CD4-positive, alpha-beta T cell treated with Interleukin-10 for 1 hour (primary cell): ENCODE measurements at regions not wholly inside any gene's neighbourhood (a gene's known extent, or its start where the extent isn't known, plus 50 kb on each side); places are given as distances from the start of the nearest gene placed in this dataset.

Experiments
- DNase-seq: peaks from one replicate; pipeline ENCODE4 v3.0.0-alpha.2; 2020

DNA sequence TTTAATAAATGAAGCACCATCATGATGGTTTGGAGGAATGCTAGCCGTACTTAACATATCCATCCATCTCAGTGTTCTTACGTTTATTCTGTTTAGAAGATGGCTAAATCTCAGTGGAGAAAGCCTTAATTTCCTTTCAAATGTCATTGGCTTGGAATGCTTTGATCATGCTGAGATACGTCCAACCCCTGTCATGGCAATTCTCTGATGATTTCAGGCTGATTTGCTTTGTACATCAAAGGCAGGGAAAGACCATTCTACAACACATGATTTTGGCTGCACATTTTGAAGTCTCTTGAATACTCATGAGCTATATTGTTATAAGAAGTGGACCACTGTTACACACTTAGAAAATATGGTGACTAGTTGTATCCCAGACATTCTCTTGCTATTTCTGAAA is 1048.4 kb downstream of the MAT2B start:
- no peak for DNase-seq

- DNase-seq = no peak
Measured at GRCh38 chr5:164555809-164556208, 1050.4 kb downstream of the MAT2B start.

- no peak for DNase-seq
Measured at GRCh38 chr5:164560216-164560615, 1054.8 kb downstream of the MAT2B start.

- no peak for DNase-seq
Measured at GRCh38 chr5:164561933-164562872, 1056.8 kb downstream of the MAT2B start.

DNA sequence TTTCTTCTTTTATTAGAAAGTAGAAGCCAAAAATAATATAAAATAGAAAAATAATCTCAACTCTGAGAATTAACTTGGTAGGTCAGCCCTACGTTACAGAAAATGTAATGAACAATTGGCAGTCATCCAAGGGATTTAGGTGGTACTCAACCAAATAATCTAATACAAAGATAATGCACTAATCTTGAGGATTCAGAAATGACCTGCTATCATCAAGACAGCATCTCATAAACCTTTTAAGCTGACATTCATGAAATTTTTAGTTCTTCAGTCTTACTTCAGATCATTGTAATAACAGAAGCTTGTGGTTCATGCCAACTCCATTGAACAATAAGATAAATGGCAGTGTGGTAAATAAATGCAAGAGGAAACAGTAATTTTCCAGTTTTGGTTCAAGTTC is 1058.0 kb downstream of the MAT2B start:
- no peak for DNase-seq

DNA sequence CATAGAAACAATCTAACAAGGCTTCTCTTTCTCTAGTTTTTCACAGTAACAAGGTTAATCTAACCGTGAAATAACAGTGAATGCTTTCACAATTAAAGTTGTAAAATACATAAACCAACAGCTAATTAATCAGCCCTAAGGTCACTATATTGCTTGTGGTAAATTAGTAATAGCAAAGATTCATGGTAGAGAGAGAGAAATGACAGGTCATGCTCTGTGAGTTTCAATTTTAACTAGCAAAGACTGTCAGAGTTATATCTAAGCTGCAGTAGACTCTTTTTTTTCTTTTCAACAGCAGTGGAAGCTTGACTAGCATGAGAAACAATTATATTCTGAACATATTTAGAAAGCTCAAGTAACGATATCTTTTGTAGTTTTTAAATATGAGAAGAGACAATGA is 1068.0 kb downstream of the MAT2B start:
- no peak for DNase-seq

- DNase-seq = no peak
Measured at GRCh38 chr5:164577201-164577600, 1071.8 kb downstream of the MAT2B start.

GRCh38 chr5:164577742-164578141 is 1072.3 kb downstream of the MAT2B start:
- no peak for DNase-seq

DNA sequence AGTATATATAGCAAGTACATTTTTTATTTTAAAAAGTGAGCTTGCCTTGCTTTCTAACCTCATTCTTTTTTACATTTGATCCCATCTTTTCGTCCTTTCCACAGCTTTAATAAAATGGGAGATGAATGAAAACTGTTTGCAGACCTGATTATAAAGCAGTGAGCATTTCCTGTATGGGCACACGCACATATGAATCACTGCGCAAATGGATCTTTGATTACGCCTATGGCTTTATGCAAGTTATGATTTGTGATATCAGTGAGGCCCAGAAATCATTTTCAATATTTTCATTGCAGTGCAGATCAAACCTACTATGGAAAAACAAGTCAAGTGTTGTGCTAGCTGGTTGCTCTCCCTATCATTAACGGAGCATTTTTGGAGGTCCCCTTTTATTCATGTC is 1073.0 kb downstream of the MAT2B start:
- no peak for DNase-seq

DNA sequence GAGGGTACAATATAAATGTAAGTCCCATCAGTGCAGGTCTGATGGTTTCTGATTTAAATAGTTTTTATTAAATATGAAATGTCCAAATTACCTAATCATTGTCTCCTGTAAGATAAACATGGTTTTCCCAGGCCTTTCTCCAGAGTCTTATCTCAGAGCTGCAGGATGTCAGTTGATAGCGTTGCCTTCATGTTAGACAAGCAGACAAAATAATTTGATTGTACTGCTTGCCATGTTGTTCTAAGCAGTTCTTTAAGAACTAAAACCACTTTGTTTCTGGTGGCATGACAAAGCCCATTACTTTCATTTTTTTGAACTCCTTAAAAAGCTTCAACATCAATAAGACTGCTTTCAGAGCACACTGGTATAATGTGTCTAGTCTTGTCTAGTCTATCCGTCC is 1073.5 kb downstream of the MAT2B start:
- DNase-seq = no peak

GRCh38 chr5:164580155-164580554 is 1074.7 kb downstream of the MAT2B start:
- no peak for DNase-seq

DNA sequence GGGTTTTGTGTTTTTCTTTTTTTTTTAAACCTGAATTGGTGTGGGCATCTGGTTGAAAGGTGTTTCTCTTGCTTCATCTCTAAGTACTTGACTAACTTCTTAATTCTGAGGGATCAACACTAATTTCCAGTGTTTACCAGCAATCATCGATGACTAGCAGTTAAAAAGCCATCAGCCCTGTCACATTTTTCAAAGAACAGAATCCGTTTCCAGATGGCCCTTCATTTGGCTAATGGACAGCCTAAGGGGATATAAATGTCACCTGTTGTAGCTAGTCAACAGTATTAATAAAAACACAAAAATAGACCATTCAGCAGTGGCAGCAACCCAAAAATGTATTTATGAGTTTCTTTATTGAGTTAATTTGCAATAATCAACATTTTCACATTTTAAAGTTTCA is 1076.5 kb downstream of the MAT2B start:
- DNase-seq = no peak

DNA sequence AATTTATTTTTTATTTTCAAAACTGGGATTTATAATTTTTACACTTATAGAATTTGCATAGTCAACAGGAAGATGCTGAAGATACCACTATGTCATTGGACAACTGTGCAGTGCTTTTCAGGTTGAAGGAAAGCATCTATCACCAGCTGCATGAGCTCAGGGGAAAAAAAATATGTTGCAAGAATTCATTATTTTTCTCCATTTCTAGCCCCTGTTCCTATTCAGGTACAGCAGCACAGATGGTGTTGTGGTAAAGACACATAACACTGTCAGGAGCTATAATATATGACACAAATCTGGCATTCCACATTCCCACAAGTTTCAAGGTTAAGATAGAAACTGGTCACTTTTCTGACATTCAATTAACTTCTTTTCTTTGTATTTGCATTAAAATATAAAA is 1088.6 kb downstream of the MAT2B start:
- no peak for DNase-seq

DNA sequence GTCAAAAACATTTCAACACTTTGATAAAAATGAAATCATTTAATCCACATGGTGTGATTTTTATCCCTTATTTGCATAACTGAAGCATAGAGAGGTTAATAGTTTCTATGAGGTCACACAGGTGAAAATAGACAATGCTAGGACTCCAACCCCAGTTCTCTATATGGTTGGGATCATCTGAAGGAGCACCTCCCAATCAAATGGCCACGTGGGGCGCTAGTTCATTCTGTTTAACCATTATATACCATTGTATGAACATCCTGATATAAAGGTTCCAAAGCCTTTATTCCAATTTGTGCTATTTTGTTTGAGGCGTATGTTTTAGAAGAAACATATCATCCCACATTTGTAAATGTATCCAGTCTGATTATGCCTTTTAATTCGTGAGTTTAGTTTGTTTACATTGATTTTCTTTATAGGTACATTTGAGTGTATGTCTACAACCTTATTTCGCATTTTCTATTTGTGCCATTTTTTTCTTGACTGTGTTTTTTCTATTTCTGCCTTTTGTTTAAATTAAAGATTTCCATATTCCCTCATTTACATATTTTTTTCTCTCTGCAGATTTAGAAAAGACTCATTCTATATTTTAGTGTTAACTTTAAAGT is 1092.0 kb downstream of the MAT2B start:
- no peak for DNase-seq

- no peak for DNase-seq
Measured at GRCh38 chr5:164600274-164600673, 1094.9 kb downstream of the MAT2B start.

- DNase-seq = no peak
Measured at GRCh38 chr5:164600929-164601535, 1095.6 kb downstream of the MAT2B start.

- DNase-seq = no peak
Measured at GRCh38 chr5:164608507-164608906, 1103.1 kb downstream of the MAT2B start.

GRCh38 chr5:164610374-164610773 is 1105.0 kb downstream of the MAT2B start:
- DNase-seq = no peak

DNA sequence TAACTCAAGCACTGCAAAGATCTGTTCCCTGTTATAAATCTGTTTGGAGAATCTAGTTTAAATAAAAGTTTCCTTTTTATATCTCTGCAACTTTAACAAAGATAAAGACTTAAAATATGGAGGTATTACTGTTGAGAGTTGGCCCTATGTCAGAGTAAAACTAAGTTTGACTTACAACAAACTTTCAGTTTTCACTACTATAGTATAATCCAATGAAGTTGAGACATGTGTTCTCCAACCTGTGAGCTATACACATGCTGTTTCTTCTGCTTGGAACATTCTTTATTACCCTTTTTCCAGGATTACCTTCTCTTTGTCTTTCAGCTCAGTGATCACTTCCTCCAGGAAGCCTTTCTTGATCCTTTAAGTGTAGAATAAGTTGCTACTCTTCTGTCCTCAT is 1109.3 kb downstream of the MAT2B start:
- DNase-seq = no peak

GRCh38 chr5:164617290-164617689 is 1111.9 kb downstream of the MAT2B start:
- DNase-seq = no peak

DNA sequence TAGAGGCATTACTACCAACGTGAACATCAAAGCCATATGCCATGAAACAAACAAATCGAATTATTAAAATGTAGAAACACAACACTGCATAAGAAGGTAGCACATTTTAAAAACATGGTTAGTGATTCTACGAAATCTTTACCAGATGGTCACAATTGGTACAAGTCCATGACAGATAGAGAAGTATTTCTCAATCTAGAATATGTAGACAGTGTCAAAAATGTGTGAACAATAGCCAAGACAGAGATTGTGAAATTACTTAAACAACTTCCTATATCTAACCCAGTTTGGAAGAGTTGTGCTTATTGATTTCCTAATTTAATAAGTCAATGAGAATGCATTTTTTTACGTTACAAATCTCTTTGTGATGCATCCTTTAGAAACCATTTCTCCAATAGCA is 1121.6 kb downstream of the MAT2B start:
- no peak for DNase-seq

GRCh38 chr5:164636456-164636855 is 1131.0 kb downstream of the MAT2B start:
- no peak for DNase-seq

GRCh38 chr5:164637931-164638521 is 1132.6 kb downstream of the MAT2B start:
- no peak for DNase-seq

GRCh38 chr5:164649266-164649665 is 1143.8 kb downstream of the MAT2B start:
- no peak for DNase-seq
